Activated T-cell treated with anti-CD3 and anti-CD28 coated beads for 4 hours (primary cell): ENCODE measurements at regions not wholly inside any gene's neighbourhood (a gene's known extent, or its start where the extent isn't known, plus 50 kb on each side); places are given as distances from the start of the nearest gene placed in this dataset.
"Not testable (repeated sequence)": the region's sequence is repeated elsewhere in the genome, so short reads cannot be mapped to it uniquely, and the experiment has no call there.

Experiments used
- DNase-seq: peaks from one replicate; pipeline ENCODE4 v3.0.0-alpha.2; 2020

- no peak for DNase-seq
These were observed 718.8 kb upstream of the PKDCC start for GRCh38 chr2:41329040-41329439.

GRCh38 chr2:41334159-41334558 lies 713.7 kb upstream of the PKDCC start:
- DNase-seq: no peak

GRCh38 chr2:41335573-41335972 lies 712.2 kb upstream of the PKDCC start:
- DNase-seq: not testable (repeated sequence)

DNA sequence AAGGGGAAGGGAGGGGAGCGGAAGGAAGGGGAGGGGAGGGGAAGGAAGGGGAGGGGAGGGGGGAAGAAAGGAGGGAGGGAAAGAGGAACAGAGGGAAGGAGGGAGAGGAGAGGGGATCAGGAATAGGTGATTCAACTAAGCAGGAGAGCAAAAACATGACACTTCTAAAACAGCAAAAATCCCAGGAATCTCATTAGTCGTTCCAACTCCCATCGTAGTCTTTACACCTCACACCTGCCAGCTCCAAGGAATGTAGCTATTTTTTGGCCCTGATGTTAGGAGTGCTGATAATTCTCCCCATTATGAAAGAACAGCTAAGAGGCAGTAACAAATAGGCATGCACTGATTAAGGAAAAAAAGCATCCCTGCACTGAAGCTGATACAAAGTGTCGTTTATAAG lies 709.9 kb upstream of the PKDCC start:
- DNase-seq: no peak

DNA sequence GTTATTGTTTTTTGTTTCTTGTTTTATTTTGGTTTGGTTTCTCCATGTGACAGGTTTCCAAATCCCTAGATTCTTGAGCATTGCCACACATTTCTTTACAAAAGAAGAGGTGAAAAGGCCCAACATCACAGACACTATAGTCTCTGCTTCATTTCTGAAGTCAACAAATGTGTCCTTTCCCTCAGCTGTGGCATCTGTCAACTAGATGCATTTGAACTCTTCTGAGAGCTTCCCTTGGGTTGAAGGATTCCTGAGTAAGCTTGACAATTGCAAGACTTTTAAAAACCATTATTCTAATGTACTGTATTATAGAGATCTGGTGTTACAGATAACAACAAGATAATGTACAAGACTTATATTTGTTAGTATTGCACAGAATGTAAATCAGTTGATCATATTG lies 703.3 kb upstream of the PKDCC start:
- DNase-seq: no peak

DNA sequence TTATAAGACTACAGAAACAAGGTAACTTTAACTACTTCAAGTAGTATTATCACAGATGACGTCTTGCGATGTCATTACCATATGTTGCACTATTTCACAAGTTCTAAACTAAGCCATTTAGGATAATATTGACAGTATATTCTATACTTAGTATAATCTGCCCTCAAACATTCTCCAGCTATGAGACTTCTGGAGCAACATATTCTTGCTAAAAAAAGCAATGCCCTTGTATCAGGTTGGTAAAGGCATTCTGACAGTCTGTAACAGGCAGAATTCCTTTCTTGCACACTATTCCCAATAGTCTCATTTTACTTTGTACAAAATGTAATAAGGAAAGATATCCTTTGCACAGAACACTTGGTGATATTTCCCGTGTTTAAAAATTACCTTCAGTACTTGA lies 694.8 kb upstream of the PKDCC start:
- no peak for DNase-seq

DNA sequence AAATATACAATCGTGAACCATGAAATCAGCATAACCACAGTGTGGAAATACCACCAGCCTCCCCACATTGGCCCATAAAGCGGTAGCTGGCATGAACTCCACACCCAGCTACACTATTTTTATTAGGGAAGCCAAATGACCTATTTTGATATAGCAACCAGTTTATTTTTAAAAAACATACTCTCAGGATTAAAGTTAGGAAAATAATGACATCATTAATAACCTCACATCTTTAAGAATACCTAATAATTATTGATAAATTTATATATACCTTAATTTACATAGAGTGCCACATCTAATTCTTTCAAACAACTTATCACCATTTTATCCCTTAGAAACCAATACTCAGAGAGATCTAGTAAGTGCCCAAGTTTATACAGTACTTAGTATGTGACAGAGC lies 692.0 kb upstream of the PKDCC start:
- DNase-seq: no peak

- no peak for DNase-seq
These were observed 683.0 kb upstream of the PKDCC start for GRCh38 chr2:41364842-41365241.

DNA sequence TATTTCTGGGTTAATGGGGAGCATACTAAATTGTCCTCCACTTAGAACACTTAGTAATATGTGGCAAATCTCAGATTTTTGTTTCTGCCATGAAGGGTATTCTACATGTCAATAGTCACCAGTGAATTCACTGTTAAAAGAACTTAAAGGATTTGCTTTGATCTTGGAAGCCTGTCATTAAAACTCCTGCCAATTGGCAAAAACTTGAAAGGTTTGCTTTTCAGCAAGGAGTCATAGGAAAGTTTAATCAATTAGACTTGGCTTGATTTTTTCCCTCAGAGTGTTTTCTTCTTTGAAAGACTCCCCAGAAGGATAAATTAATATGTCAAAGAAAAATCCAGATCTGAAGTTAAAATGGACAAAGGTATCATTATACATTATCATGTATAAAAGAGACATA lies 671.9 kb upstream of the PKDCC start:
- DNase-seq: no peak

DNA sequence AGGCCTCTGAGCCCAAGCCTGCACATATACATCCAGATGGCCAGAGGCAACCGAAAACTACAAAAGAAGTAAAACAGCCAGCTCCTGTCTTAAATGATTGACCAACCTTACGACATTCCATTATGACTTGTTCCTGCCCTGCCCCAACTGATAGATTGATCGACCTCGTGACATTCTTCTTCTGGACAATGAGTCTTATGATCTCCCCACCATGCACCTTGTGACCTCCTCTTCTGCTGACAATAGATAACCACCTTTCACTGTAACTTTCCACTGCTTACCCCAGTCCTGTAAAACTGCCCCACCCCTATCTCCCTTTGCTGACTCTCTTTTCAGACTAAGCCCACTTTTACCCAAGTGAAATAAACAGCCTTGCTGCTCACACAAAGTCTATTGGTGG lies 670.0 kb upstream of the PKDCC start:
- DNase-seq: no peak

- DNase-seq: no peak
These were observed 669.4 kb upstream of the PKDCC start for GRCh38 chr2:41378420-41378819.

DNA sequence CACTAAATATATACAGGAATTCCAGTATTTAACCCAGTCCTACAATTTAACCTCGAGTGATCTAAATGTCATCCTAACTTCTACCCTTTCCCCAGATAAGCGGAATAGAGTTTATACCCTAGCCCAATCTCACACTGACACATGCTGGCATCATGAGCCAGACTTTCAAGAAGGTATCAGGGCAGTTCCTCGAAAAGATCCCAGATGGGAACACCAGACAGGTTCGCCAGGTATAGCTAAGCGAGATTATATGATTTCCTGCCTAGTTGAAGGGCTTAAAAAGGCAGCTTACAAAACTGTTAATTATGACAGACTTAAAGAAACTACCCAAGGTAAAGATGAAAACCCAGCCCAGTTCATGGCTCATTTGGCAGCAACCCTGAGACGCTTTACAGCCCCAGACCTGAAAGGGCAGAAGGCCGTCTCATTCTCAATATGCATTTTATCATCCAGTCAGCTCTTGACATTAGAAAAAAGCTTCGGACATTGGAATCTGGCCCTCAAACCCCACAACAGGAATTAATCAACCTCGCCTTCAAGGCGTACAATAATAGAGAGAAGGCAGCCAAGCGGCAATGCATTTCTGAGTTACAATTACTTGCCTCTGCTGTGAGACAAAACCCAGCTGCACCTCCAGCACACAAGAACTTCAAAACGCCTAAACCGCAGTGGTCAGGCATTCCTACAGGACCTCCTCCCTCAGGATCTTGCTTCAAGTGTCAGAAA lies 668.2 kb upstream of the PKDCC start:
- DNase-seq: no peak

- DNase-seq: no peak
These were observed 666.1 kb upstream of the PKDCC start for GRCh38 chr2:41381701-41382100.

- no peak for DNase-seq
These were observed 660.3 kb upstream of the PKDCC start for GRCh38 chr2:41387519-41387918.

DNA sequence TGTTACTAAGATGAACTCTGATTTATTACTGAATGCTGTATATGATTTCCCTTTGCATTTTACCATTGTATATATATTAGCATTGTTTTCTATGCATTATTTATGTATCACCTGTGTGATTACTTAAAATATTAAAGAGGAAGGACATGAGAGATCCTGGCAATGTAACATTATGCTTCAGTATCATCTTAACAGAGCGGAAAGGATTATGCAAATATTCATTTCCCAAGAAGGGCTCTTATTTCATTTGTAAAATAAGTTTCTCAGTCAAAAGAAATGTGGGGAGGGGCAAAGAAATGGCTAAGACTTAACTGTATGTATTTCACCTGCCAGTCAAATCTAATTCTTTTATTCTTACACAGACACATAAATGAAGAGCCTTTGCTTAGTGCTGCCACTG lies 654.2 kb upstream of the PKDCC start:
- DNase-seq: no peak

DNA sequence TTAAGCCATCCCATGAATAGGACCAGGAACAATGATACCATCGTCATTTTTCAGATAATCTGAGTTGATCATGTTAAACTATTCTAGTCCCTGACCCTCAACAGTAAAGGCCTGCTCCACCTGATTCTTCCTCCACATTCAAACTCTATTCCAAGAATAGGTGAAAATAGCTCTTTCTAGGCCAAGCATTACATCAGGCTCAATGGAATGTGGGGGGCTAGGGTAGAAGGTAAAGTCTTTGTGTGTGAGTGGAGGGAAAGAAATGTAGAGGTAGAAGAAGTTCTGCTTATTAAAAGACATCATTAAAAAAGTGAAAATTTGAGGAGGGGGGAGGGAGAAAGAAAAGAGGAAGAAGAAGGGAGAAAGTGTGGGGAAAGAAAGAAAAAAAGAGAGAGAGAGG lies 653.3 kb upstream of the PKDCC start:
- DNase-seq: no peak

GRCh38 chr2:41395692-41396091 lies 652.1 kb upstream of the PKDCC start:
- DNase-seq: no peak

DNA sequence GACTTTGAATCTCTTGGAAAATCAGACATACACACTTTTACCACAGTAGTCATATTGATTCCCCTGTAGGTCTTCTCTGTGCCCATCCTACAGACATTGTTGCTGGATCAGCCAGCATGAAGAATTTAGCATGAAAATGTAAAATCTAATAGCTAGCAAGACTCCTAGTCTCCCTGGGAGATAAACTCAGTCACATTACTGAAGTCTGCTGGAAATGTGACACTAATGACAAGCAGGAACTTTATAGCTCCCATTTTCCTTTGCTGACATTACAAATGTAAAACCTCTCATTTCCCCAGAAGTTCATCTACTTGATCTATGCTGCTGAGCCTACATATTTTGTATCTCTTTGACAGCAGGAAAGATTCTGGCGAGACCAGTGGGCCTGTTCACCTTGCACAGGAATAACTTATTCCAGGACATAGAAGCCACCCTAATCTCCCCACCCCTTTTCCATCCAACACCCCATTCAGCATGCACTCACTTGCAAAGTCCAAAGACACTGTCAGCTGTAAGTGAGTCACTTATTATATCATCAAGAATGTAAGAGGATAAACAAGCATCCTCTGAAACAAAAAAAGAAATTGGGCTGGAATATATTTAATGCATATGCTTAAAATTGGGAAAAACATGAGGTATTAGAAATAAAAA lies 648.3 kb upstream of the PKDCC start:
- DNase-seq: no peak

- no peak for DNase-seq
These were observed 647.6 kb upstream of the PKDCC start for GRCh38 chr2:41400088-41400665.

DNA sequence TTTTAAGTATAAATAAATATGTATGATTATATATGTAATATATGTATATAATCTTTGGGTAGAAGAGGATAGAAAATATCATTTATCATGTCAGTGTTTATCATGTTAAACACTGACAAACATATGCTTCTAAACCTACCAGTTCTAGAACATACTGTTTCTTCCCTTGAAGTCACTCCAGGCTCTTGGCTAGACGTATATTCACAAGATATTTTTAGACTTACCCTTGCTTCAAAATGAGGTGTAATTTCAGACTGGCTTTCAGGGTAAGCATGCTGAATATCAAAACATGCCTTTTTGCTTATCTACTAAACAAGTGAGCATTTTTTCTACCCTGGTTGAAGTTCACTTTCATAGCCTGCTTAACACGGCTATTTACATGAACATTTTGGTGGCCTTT lies 642.4 kb upstream of the PKDCC start:
- no peak for DNase-seq

DNA sequence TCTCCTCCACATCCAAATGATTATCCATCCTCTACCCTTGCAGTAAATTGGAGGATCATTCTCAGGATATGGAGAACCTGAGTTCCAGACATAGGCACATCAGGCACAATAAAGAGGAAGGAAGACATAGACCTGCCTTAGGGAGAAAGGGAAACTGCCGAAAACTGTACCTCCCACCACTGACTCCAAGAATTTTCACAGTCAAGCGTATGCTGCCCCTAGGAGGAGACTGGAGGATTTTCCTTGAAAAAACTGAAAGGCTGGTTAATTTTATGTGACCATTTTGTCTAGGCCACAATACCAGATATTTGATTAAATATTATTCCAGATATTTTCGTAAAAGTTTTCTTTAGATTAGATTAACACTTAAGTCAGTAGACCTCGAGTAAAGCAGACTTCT lies 638.5 kb upstream of the PKDCC start:
- no peak for DNase-seq

DNA sequence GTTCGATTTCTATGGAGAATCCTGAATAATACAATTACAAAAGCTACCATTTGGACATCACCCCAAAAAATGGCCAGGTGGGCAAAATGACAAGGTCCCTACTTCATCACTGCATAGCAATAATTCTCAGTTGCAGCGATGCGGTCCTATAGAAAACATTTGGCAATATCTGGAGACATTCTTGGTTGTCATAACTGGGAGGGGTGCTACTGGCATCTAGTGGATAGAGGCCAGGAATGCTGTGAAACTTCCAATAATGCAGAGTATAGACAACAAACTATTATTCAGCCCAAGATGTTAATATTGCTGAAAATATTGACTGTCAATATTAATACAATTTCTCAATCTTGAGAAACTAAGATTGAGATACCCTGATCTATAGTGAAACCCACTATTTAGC lies 637.8 kb upstream of the PKDCC start:
- no peak for DNase-seq

DNA sequence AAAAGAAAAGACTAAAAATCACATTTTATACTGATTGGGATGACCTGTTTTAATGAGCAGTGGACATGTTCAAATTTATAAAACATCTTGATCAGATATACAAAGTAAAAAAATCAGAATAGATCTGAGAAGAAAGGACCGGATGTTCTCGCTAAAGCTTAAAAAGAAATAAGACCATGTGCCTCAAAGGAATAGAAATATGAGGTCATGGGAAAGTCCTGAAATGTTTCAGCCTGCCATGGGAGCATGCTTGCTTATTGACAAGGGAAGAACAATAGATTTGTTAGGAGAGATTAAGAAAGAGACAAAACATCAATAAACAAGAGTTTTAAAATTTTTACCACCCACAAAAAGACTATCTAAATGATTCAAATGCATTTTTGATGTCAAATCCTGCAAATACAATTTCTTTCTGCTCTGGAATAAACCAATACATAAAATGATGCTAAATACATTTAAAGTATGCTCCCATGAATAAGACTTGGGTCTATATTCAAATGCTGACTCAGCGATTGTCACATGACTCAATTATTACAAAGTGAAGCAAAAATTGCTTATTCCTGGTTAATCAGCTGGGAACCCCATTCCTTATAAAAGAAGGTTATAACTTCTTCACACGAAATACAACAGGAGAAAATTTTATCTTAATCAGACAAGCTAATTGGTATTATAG lies 633.9 kb upstream of the PKDCC start:
- no peak for DNase-seq
